ENCODE measurements at regions not wholly inside any gene's neighbourhood (a gene's known extent, or its start where the extent isn't known, plus 50 kb on each side); places are given as distances from the start of the nearest gene placed in this dataset.

DNA sequence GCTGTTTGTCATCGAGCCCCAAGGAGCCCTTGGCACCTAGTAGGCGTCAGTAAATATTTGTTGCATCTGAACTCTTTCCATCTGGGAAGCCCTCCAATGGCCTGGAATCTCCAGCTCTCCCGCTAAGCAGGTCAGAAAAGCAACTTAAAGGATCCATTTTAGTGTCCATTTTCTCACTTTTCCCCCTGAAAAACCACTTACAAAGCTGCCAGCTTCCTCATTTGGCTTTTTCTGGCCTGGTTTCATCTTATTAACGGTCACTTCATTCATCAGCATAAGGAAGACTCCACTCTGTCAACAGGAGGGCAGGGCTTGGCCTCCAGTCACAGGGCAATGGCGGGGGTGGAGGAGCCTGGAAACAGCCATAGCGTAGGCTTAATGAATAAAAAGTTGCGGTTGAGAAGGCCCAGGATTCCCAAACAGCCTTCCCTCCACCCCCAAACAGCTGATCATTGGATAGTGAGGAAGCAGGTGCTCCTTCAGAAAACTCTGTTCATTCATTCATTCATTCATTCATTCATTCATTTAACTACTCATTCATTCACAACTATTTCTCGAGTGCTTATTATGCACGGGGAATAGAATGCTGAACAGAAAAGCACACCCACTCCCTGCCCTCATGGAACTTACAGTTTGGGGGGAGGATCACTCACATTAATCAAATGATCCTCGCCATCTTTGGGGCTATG, 104.5 kb upstream of the RCN1 start:
- TF ChIP-seq CTCF (optimal IDR thresholded peaks at IDR 0.05 in 1 of 3, IDR thresholded peaks at IDR 0.05 in 1 of 3, conservative IDR thresholded peaks at IDR 0.05 in 1 of 3; ENCODE audit: extremely low read depth in 1 of 3, insufficient read depth in 2 of 3, low read length in 3 of 3) = no peak
- no peak for TF ChIP-seq EZH2 (IDR thresholded peaks at IDR 0.05; ENCODE audit: low read length)
